Nephron (organoid): ENCODE measurements at regions not wholly inside any gene's neighbourhood (a gene's known extent, or its start where the extent isn't known, plus 50 kb on each side); places are given as distances from the start of the nearest gene placed in this dataset.
A peak's percentile ranks its signal among the peaks of the same experiment; 100 is the strongest.

ENCODE experiments used
- H3K27ac Mint-ChIP-seq, 3 experiments: 2 replicates each; pipeline ENCODE4 v1.8.0; 2020; ENCODE audit warnings: mixed read lengths in 3 of 3, mild to moderate bottlenecking in 2 of 3, moderate library complexity in 1 of 3
- H3K27me3 Mint-ChIP-seq: 2 replicates; pipeline ENCODE4 v1.8.0; 2021; ENCODE audit warnings: low read depth, mild to moderate bottlenecking, moderate library complexity, mixed read lengths
- H3K36me3 Mint-ChIP-seq: 2 replicates; pipeline ENCODE4 v1.8.0; 2020; ENCODE audit warnings: low read depth, mixed read lengths
- H3K4me1 Mint-ChIP-seq: 2 replicates; pipeline ENCODE4 v1.8.0; 2020; ENCODE audit warnings: mixed read lengths
- H3K4me3 Mint-ChIP-seq, 3 experiments: 2 replicates each; pipeline ENCODE4 v1.8.0; 2020; ENCODE audit warnings: mild to moderate bottlenecking in 3 of 3, mixed read lengths in 3 of 3, moderate library complexity in 2 of 3
- H3K9me3 Mint-ChIP-seq: 2 replicates; pipeline ENCODE4 v1.8.0; 2020; ENCODE audit warnings: mixed read lengths
- TF ChIP-seq, protein P1 (sequence below), 3 experiments: fragments of 200-600 bp; sonication (generic); IDR thresholded peaks; one replicate each; pipeline ENCODE4 v1.5.0; 2021; ENCODE audit warnings: antibody characterized with exemption in 3 of 3; ENCODE audit not compliant: unreplicated experiment in 3 of 3

DNA sequence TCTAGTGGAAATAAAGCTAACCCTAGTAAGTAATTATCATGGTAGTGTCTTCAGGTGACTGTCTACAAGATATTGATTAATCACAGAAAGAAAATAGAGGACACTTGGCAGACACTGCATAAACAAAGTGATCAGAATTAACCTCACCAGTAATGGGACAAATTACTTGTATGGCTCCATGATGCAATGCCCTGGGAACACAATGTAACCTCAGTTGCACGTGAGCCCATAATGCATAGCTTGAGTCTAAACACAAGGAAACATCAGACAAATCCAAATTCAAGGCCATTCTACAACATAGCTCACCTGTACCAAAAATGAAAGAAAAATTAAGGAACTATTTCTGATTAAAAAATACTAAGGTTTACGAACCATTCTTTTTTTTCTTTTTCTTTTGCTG, 92.4 kb upstream of the SSTR4 start:
- TF ChIP-seq, protein P1, sequence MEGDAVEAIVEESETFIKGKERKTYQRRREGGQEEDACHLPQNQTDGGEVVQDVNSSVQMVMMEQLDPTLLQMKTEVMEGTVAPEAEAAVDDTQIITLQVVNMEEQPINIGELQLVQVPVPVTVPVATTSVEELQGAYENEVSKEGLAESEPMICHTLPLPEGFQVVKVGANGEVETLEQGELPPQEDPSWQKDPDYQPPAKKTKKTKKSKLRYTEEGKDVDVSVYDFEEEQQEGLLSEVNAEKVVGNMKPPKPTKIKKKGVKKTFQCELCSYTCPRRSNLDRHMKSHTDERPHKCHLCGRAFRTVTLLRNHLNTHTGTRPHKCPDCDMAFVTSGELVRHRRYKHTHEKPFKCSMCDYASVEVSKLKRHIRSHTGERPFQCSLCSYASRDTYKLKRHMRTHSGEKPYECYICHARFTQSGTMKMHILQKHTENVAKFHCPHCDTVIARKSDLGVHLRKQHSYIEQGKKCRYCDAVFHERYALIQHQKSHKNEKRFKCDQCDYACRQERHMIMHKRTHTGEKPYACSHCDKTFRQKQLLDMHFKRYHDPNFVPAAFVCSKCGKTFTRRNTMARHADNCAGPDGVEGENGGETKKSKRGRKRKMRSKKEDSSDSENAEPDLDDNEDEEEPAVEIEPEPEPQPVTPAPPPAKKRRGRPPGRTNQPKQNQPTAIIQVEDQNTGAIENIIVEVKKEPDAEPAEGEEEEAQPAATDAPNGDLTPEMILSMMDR (IDR thresholded peaks at IDR 0.05; ENCODE audit: unreplicated experiment in 3 of 3), result no peak
- H3K36me3 Mint-ChIP-seq, result no peaks in the 10 kb centered on the region
- peaks cover 9% of the 10 kb centered on the region for H3K27me3 Mint-ChIP-seq
- H3K9me3 Mint-ChIP-seq, result no peaks in the 10 kb centered on the region
- no peak overlapping the region for H3K4me3 Mint-ChIP-seq
- peak overlapping the region in 1 of 3 experiments; percentile 82 for H3K27ac Mint-ChIP-seq
- peaks cover 66% of the 10 kb centered on the region for H3K4me1 Mint-ChIP-seq

- Mint-ChIP-seq H3K4me3 (peak overlapping the region in 1 of 3 experiments; percentile 19), H3K27ac (peak overlapping the region in 2 of 3 experiments; percentile 33 to 82), H3K36me3 (no peaks in the 10 kb centered on the region), H3K9me3 (no peaks in the 10 kb centered on the region), H3K27me3 (peaks cover 10% of the 10 kb centered on the region), H3K4me1 (peaks cover 68% of the 10 kb centered on the region)
- TF ChIP-seq, protein P1 (IDR thresholded peaks at IDR 0.05; ENCODE audit: unreplicated experiment in 3 of 3), result no peak
Observed at GRCh38 chr20:22944062-22944461, 91.0 kb upstream of the SSTR4 start.

DNA sequence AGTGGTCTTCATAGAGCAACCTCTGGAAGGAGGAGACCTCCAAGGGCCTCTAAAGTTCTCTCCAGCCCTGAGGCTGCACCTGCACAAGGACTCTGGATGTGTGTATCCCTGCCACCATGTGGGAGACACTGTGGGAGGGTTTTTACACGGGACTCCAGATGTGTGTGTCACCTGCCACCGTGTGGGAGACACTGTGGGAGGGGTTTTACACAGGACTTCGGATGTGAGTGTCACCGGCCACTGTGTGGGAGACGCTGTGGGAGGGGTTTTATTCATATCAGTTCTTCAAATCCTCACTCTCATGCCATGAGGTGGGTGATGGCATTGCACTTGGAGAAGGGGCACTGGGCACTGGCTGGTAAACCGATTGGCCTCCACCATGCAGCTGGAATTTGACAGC, 90.2 kb upstream of the SSTR4 start:
- Mint-ChIP-seq H3K4me1 (peaks cover 60% of the 10 kb centered on the region), H3K36me3 (no peaks in the 10 kb centered on the region), H3K4me3 (no peak overlapping the region), H3K9me3 (no peaks in the 10 kb centered on the region), H3K27ac (peak overlapping the region in 1 of 3 experiments; percentile 78), H3K27me3 (peaks cover 10% of the 10 kb centered on the region)
- TF ChIP-seq, protein P1 (IDR thresholded peaks at IDR 0.05; ENCODE audit: unreplicated experiment in 3 of 3), result no peak

GRCh38 chr20:22946596-22946995, 88.5 kb upstream of the SSTR4 start:
- H3K9me3 Mint-ChIP-seq, result no peaks in the 10 kb centered on the region
- H3K4me1 Mint-ChIP-seq, result peaks cover 55% of the 10 kb centered on the region
- H3K36me3 Mint-ChIP-seq, result no peaks in the 10 kb centered on the region
- TF ChIP-seq, protein P1 (IDR thresholded peaks at IDR 0.05; ENCODE audit: unreplicated experiment in 3 of 3), result no peak
- peaks cover 10% of the 10 kb centered on the region for H3K27me3 Mint-ChIP-seq
- H3K4me3 Mint-ChIP-seq, result peak overlapping the region in 2 of 3 experiments; percentile 2 to 21
- peak overlapping the region; percentile 58 to 88 (median 78) for H3K27ac Mint-ChIP-seq

DNA sequence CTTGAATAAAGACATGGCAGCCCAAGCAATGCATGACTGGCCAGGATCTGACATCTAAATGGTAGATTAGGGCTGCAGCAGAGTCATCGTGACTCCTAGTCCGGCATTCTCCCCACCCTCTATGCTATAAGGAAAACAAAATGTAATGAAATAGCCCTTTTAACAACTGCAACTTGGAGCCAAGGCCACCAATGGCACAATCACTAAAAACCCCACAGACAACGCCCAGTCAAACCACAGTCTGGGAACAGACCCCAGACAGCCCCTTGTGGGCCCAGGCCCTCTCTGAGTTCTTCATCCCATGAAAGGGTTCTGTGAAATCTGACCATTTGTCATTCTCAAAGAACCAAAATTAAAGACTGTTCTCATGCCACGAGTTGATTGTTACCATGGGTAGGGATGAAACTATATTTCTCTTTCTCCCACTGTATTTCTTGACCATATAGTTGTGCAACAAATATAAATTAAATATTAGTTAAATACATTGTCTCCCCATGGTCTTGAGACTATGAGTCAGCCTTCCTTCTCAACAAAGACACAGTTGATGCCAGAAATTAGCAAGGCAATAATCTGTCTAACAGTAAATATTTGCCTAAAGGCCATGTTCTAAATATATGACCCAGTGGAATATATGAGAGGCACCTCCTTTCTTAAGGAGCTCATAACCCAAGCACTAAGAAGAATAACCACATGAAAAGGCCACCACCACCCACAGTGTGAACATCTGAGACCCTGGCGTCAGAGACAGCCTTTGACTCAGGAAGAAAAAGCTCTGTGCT, 85.6 kb upstream of the SSTR4 start:
- peak overlapping the region in 1 of 3 experiments; percentile 43 for H3K27ac Mint-ChIP-seq

More for the DNA sequence above, 85.6 kb upstream of the SSTR4 start:
- H3K27me3 Mint-ChIP-seq, result peaks cover 6% of the 10 kb centered on the region
- H3K36me3 Mint-ChIP-seq, result no peaks in the 10 kb centered on the region
- TF ChIP-seq, protein P1 (IDR thresholded peaks at IDR 0.05; ENCODE audit: unreplicated experiment in 3 of 3), result no peak
- H3K4me1 Mint-ChIP-seq, result peaks cover 35% of the 10 kb centered on the region
- no peak overlapping the region for H3K4me3 Mint-ChIP-seq
- H3K9me3 Mint-ChIP-seq, result no peaks in the 10 kb centered on the region
